ELR (cell line): ENCODE measurements at regions not wholly inside any gene's neighbourhood (a gene's known extent, or its start where the extent isn't known, plus 50 kb on each side); places are given as distances from the start of the nearest gene placed in this dataset.

ENCODE experiments used
- DNase-seq: peaks from one replicate; pipeline ENCODE4 v3.0.0-alpha.2; 2015; ENCODE audit warnings: low read depth

- DNase-seq: no peak
Observed at GRCh38 chr5:54717459-54717858, 199.9 kb downstream of the SNX18 start.

- no peak for DNase-seq
Observed at GRCh38 chr5:54713923-54714581, 196.5 kb downstream of the SNX18 start.

GRCh38 chr5:54709096-54709495 lies 191.5 kb downstream of the SNX18 start:
- no peak for DNase-seq

- DNase-seq: no peak
Observed at GRCh38 chr5:54707841-54708240, 190.3 kb downstream of the SNX18 start.

- DNase-seq: no peak
Observed at GRCh38 chr5:54705994-54706653, 188.6 kb downstream of the SNX18 start.

- DNase-seq: no peak
Observed at GRCh38 chr5:54704825-54705224, 187.3 kb downstream of the SNX18 start.

GRCh38 chr5:54704333-54704732 lies 186.8 kb downstream of the SNX18 start:
- no peak for DNase-seq

- no peak for DNase-seq
Observed at GRCh38 chr5:54703565-54704255, 186.2 kb downstream of the SNX18 start.

GRCh38 chr5:54703133-54703532 lies 185.6 kb downstream of the SNX18 start:
- peak; percentile 77 for DNase-seq

GRCh38 chr5:54702470-54702869 lies 184.9 kb downstream of the SNX18 start:
- no peak for DNase-seq

- peak; percentile 90 for DNase-seq
Observed at GRCh38 chr5:54700986-54701578, 183.5 kb downstream of the SNX18 start.

GRCh38 chr5:54696931-54697330 lies 179.4 kb downstream of the SNX18 start:
- DNase-seq: no peak

GRCh38 chr5:54696346-54696745 lies 178.8 kb downstream of the SNX18 start:
- DNase-seq: no peak

- no peak for DNase-seq
Observed at GRCh38 chr5:54695198-54695966, 177.8 kb downstream of the SNX18 start.

GRCh38 chr5:54693936-54694657 lies 176.5 kb downstream of the SNX18 start:
- DNase-seq: no peak

GRCh38 chr5:54692631-54693030 lies 175.1 kb downstream of the SNX18 start:
- DNase-seq: no peak

GRCh38 chr5:54691656-54692055 lies 174.1 kb downstream of the SNX18 start:
- DNase-seq: no peak

- DNase-seq: no peak
Observed at GRCh38 chr5:54689411-54690251, 172.1 kb downstream of the SNX18 start.

GRCh38 chr5:54680998-54681397 lies 163.4 kb downstream of the SNX18 start:
- no peak for DNase-seq

GRCh38 chr5:54679686-54680085 lies 162.1 kb downstream of the SNX18 start:
- no peak for DNase-seq

GRCh38 chr5:54678737-54679136 lies 161.2 kb downstream of the SNX18 start:
- DNase-seq: no peak
